K562 (cell line): ENCODE measurements at regions not wholly inside any gene's neighbourhood (a gene's known extent, or its start where the extent isn't known, plus 50 kb on each side); places are given as distances from the start of the nearest gene placed in this dataset.

Experiments
- BHLHE40 ChIP-seq: IDR thresholded peaks from 2 replicates; pipeline ENCODE4 v1.6.1; 2011; ENCODE audit warnings: low read length, improper control_type of control experiment
- BRCA1 ChIP-seq, 2 experiments: fragments of 450-650 bp in 1 of 2; sonication (generic) in 1 of 2; formaldehyde crosslinking in 1 of 2; IDR thresholded peaks; 2 replicates each; pipeline versions ENCODE4 v1.5.0 to v1.6.1; 2017 to 2020; ENCODE audit warnings: mild to moderate bottlenecking in 1 of 2, missing genetic modification reagents in 1 of 2
- MAZ ChIP-seq, 2 experiments: fragments of 450-650 bp in 1 of 2; sonication (generic) in 1 of 2; formaldehyde crosslinking; IDR thresholded peaks in 1 of 2; conservative IDR thresholded peaks in 1 of 2; 2 replicates each; pipeline versions ENCODE4 v1.4.0 to v1.5.0; 2020; ENCODE audit warnings: mild to moderate bottlenecking in 1 of 2, missing genetic modification reagents in 1 of 2
- RAD21 ChIP-seq, 2 experiments: fragments of 250-450 bp in 1 of 2; fragments of 450-650 bp in 1 of 2; sonication (Bioruptor Pico) in 1 of 2; formaldehyde crosslinking in 1 of 2; IDR thresholded peaks in 1 of 2; conservative IDR thresholded peaks in 1 of 2; 2 replicates each; pipeline versions ENCODE4 v1.4.0 to v1.8.0; 2020 to 2022; ENCODE audit warnings: mild to moderate bottlenecking in 2 of 2, moderate library complexity in 1 of 2
- SIN3B ChIP-seq: fragments of 450-650 bp; IDR thresholded peaks from 2 replicates; pipeline ENCODE4 v1.6.1; 2017; ENCODE audit warnings: low read depth, mild to moderate bottlenecking, moderate library complexity
- SMARCA4 ChIP-seq: fragments of 450-650 bp; IDR thresholded peaks from 2 replicates; pipeline ENCODE4 v1.6.1; 2016
- SNRNP70 ChIP-seq: fragments of 200-400 bp; formaldehyde crosslinking; optimal IDR thresholded peaks from 2 replicates; pipeline ENCODE3; 2017; ENCODE audit warnings: low read depth, low read length
- TCF7L2 ChIP-seq: fragments of 150-350 bp; IDR thresholded peaks from 2 replicates; pipeline ENCODE4 v1.6.1; 2016; ENCODE audit warnings: low read depth, mild to moderate bottlenecking, low read length, moderate library complexity
- ZNF41 ChIP-seq: fragments of 250-450 bp; sonication (Bioruptor Pico); conservative IDR thresholded peaks from 2 replicates; pipeline ENCODE4 v1.4.0; 2020; ENCODE audit warnings: mild to moderate bottlenecking
- TF ChIP-seq, protein P1 (sequence below), 3 experiments: IDR thresholded peaks in 2 of 3; conservative IDR thresholded peaks in 1 of 3; 2 replicates each; pipeline ENCODE4 v1.5.1; 2011 to 2012; ENCODE audit warnings: low read length in 3 of 3, mild to moderate bottlenecking in 3 of 3, control low read depth in 2 of 3, improper control_type of control experiment in 1 of 3, inconsistent platforms in 1 of 3, low read depth in 1 of 3, mixed read lengths in 1 of 3, moderate library complexity in 1 of 3; ENCODE audit not compliant: insufficient read depth in 2 of 3
- TF ChIP-seq, protein P2 (sequence below): fragments of 450-650 bp; conservative IDR thresholded peaks from 2 replicates; pipeline ENCODE4 v1.6.1; 2016; ENCODE audit warnings: missing genetic modification characterization, low read depth, mild to moderate bottlenecking, missing compliant biosample characterization, moderate library complexity
- TF ChIP-seq, protein P3 (sequence below): sonication (generic); formaldehyde crosslinking; IDR thresholded peaks from 2 replicates; pipeline ENCODE4 v1.9.0; 2022; ENCODE audit warnings: mild to moderate bottlenecking, missing genetic modification reagents
- TF ChIP-seq, protein P4 (sequence below): IDR thresholded peaks from 2 replicates; pipeline ENCODE4 v1.6.1; 2016; ENCODE audit warnings: missing genetic modification characterization, missing compliant biosample characterization
- TF ChIP-seq, protein P5 (sequence below): fragments of 250-450 bp; sonication (Bioruptor Pico); IDR thresholded peaks from 2 replicates; pipeline ENCODE4 v1.5.0; 2021; ENCODE audit warnings: mild to moderate bottlenecking, borderline replicate concordance

DNA sequence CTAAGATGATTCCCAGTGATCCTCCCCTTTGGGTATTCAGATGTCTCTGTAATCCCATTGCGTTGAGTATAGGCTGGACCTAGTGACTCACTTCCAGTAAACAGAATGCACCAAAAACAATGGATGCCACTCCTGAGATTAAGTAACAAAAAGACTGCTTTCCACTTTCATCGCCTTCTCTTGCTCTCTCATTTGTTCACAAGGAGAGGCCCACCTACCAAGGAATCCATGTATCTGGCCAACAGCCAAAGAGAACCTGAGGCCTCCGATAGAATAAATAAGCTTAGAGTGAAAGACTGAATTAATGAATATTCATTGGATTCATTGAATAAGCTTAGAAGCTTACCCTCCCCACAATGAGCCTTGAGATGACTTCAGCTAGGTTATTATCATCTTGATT, 454.6 kb downstream of the KCNA4 start:
- TF ChIP-seq RAD21 (CRISPR knock-in tag; conservative IDR thresholded peaks at IDR 0.05 in 1 of 2, IDR thresholded peaks at IDR 0.05 in 1 of 2), result no peak
- TF ChIP-seq, protein P1, sequence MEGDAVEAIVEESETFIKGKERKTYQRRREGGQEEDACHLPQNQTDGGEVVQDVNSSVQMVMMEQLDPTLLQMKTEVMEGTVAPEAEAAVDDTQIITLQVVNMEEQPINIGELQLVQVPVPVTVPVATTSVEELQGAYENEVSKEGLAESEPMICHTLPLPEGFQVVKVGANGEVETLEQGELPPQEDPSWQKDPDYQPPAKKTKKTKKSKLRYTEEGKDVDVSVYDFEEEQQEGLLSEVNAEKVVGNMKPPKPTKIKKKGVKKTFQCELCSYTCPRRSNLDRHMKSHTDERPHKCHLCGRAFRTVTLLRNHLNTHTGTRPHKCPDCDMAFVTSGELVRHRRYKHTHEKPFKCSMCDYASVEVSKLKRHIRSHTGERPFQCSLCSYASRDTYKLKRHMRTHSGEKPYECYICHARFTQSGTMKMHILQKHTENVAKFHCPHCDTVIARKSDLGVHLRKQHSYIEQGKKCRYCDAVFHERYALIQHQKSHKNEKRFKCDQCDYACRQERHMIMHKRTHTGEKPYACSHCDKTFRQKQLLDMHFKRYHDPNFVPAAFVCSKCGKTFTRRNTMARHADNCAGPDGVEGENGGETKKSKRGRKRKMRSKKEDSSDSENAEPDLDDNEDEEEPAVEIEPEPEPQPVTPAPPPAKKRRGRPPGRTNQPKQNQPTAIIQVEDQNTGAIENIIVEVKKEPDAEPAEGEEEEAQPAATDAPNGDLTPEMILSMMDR (IDR thresholded peaks at IDR 0.05 in 2 of 3, conservative IDR thresholded peaks at IDR 0.05 in 1 of 3; ENCODE audit: insufficient read depth in 2 of 3, low read depth in 1 of 3, low read length in 3 of 3), result no peak
- TF ChIP-seq, protein P2, sequence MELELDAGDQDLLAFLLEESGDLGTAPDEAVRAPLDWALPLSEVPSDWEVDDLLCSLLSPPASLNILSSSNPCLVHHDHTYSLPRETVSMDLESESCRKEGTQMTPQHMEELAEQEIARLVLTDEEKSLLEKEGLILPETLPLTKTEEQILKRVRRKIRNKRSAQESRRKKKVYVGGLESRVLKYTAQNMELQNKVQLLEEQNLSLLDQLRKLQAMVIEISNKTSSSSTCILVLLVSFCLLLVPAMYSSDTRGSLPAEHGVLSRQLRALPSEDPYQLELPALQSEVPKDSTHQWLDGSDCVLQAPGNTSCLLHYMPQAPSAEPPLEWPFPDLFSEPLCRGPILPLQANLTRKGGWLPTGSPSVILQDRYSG (tag), result no peak
- no peak for TF ChIP-seq BRCA1 (IDR thresholded peaks at IDR 0.05)
- no peak for TF ChIP-seq BRCA1 (CRISPR knock-in tag; IDR thresholded peaks at IDR 0.05)
- TF ChIP-seq, protein P3, sequence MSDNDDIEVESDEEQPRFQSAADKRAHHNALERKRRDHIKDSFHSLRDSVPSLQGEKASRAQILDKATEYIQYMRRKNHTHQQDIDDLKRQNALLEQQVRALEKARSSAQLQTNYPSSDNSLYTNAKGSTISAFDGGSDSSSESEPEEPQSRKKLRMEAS, result no peak
- TF ChIP-seq BHLHE40, result no peak
- no peak for TF ChIP-seq MAZ (CRISPR knock-in tag; conservative IDR thresholded peaks at IDR 0.05 in 1 of 2, IDR thresholded peaks at IDR 0.05 in 1 of 2)
- no peak for TF ChIP-seq SNRNP70
- TF ChIP-seq ZNF41 (CRISPR knock-in tag), result no peak
- TF ChIP-seq, protein P4, sequence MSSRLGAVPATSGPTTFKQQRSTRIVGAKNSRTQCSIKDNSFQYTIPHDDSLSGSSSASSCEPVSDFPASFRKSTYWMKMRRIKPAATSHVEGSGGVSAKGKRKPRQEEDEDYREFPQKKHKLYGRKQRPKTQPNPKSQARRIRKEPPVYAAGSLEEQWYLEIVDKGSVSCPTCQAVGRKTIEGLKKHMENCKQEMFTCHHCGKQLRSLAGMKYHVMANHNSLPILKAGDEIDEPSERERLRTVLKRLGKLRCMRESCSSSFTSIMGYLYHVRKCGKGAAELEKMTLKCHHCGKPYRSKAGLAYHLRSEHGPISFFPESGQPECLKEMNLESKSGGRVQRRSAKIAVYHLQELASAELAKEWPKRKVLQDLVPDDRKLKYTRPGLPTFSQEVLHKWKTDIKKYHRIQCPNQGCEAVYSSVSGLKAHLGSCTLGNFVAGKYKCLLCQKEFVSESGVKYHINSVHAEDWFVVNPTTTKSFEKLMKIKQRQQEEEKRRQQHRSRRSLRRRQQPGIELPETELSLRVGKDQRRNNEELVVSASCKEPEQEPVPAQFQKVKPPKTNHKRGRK, result no peak
- TF ChIP-seq, protein P5, sequence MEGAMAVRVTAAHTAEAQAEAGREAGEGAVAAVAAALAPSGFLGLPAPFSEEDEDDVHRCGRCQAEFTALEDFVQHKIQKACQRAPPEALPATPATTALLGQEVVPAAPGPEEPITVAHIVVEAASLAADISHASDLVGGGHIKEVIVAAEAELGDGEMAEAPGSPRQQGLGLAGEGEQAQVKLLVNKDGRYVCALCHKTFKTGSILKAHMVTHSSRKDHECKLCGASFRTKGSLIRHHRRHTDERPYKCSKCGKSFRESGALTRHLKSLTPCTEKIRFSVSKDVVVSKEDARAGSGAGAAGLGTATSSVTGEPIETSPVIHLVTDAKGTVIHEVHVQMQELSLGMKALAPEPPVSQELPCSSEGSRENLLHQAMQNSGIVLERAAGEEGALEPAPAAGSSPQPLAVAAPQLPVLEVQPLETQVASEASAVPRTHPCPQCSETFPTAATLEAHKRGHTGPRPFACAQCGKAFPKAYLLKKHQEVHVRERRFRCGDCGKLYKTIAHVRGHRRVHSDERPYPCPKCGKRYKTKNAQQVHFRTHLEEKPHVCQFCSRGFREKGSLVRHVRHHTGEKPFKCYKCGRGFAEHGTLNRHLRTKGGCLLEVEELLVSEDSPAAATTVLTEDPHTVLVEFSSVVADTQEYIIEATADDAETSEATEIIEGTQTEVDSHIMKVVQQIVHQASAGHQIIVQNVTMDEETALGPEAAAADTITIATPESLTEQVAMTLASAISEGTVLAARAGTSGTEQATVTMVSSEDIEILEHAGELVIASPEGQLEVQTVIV (CRISPR knock-in tag), result no peak
- no peak for TF ChIP-seq SMARCA4
- TF ChIP-seq SIN3B, result no peak
- no peak for TF ChIP-seq TCF7L2
